ENCODE measurements at regions not wholly inside any gene's neighbourhood (a gene's known extent, or its start where the extent isn't known, plus 50 kb on each side); places are given as distances from the start of the nearest gene placed in this dataset.

GRCh38 chr6:132063204-132063603 is 112.0 kb upstream of the CCN2 start:
- no peaks in the 10 kb centered on the region for H3K9me3 ChIP-seq (ENCODE audit: low read depth, low read length)
- H3K4me3 ChIP-seq (ENCODE audit: insufficient read depth, low read length): no peak overlapping the region
- H3K27me3 ChIP-seq (ENCODE audit: insufficient read depth, low read length): no peaks in the 10 kb centered on the region
- H3K27ac ChIP-seq (ENCODE audit: low read depth, low read length): peak overlapping the region; percentile 87
- H3K79me2 ChIP-seq (ENCODE audit: insufficient read depth, low read length): no peaks in the 10 kb centered on the region
- H3K36me3 ChIP-seq (ENCODE audit: insufficient read depth, low read length): no peaks in the 10 kb centered on the region
- H3K4me2 ChIP-seq (ENCODE audit: insufficient read depth, low read length): peak overlapping the region; percentile 44
- no peak overlapping the region for H2AFZ ChIP-seq (ENCODE audit: low read length)
- peak; percentile 48 for DNase-seq (ENCODE audit: insufficient read length, low spot score, missing footprints)
- TF ChIP-seq, protein P1, sequence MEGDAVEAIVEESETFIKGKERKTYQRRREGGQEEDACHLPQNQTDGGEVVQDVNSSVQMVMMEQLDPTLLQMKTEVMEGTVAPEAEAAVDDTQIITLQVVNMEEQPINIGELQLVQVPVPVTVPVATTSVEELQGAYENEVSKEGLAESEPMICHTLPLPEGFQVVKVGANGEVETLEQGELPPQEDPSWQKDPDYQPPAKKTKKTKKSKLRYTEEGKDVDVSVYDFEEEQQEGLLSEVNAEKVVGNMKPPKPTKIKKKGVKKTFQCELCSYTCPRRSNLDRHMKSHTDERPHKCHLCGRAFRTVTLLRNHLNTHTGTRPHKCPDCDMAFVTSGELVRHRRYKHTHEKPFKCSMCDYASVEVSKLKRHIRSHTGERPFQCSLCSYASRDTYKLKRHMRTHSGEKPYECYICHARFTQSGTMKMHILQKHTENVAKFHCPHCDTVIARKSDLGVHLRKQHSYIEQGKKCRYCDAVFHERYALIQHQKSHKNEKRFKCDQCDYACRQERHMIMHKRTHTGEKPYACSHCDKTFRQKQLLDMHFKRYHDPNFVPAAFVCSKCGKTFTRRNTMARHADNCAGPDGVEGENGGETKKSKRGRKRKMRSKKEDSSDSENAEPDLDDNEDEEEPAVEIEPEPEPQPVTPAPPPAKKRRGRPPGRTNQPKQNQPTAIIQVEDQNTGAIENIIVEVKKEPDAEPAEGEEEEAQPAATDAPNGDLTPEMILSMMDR (IDR thresholded peaks at IDR 0.05; ENCODE audit: extremely low read depth, low read depth, low read length): no peak
- H4K20me1 ChIP-seq (ENCODE audit: insufficient read depth, low read length): no peaks in the 10 kb centered on the region
- peaks cover 46% of the 10 kb centered on the region for H3K4me1 ChIP-seq (ENCODE audit: insufficient read depth, low read length)

GRCh38 chr6:132062626-132063025 is 111.5 kb upstream of the CCN2 start:
- Histone ChIP-seq H3K4me3 (ENCODE audit: insufficient read depth, low read length) (no peak overlapping the region), H3K4me2 (ENCODE audit: insufficient read depth, low read length) (no peak overlapping the region), H2AFZ (ENCODE audit: low read length) (no peak overlapping the region), H3K9me3 (ENCODE audit: low read depth, low read length) (no peaks in the 10 kb centered on the region), H4K20me1 (ENCODE audit: insufficient read depth, low read length) (no peaks in the 10 kb centered on the region), H3K79me2 (ENCODE audit: insufficient read depth, low read length) (no peaks in the 10 kb centered on the region), H3K36me3 (ENCODE audit: insufficient read depth, low read length) (no peaks in the 10 kb centered on the region), H3K4me1 (ENCODE audit: insufficient read depth, low read length) (peaks cover 49% of the 10 kb centered on the region), H3K27me3 (ENCODE audit: insufficient read depth, low read length) (no peaks in the 10 kb centered on the region), H3K27ac (ENCODE audit: low read depth, low read length) (peak overlapping the region; percentile 87)
- TF ChIP-seq, protein P1 (IDR thresholded peaks at IDR 0.05; ENCODE audit: extremely low read depth, low read depth, low read length): no peak
- DNase-seq (ENCODE audit: insufficient read length, low spot score, missing footprints): no peak

DNA sequence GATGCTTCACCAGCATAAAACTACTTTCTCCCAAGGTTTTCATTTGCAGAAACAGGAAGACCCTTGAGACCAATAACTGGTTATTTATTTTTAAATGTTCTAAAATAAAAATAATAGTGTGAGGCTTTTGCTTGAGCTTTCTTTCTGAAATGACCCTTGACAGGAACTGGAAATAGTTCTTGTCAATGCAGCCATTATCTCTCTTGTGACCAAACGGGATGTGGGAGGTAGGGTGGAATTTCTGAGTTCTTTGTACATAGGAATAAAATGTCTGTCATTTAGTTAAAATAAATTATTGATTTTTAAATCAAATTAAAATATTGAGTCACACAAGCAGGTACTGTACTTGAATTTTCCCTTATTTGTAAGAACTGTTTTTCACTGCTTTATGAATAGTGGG is 110.2 kb upstream of the CCN2 start:
- Histone ChIP-seq H3K9me3 (ENCODE audit: low read depth, low read length) (no peaks in the 10 kb centered on the region), H3K4me1 (ENCODE audit: insufficient read depth, low read length) (peaks cover 49% of the 10 kb centered on the region), H3K79me2 (ENCODE audit: insufficient read depth, low read length) (no peaks in the 10 kb centered on the region), H3K27me3 (ENCODE audit: insufficient read depth, low read length) (no peaks in the 10 kb centered on the region), H3K4me2 (ENCODE audit: insufficient read depth, low read length) (no peak overlapping the region), H3K27ac (ENCODE audit: low read depth, low read length) (peak overlapping the region; percentile 79), H3K36me3 (ENCODE audit: insufficient read depth, low read length) (no peaks in the 10 kb centered on the region), H3K4me3 (ENCODE audit: insufficient read depth, low read length) (no peak overlapping the region), H4K20me1 (ENCODE audit: insufficient read depth, low read length) (no peaks in the 10 kb centered on the region), H2AFZ (ENCODE audit: low read length) (no peak overlapping the region)
- no peak for DNase-seq (ENCODE audit: insufficient read length, low spot score, missing footprints)
- TF ChIP-seq, protein P1 (IDR thresholded peaks at IDR 0.05; ENCODE audit: extremely low read depth, low read depth, low read length): no peak

- Histone ChIP-seq H3K4me2 (ENCODE audit: insufficient read depth, low read length) (peak overlapping the region; percentile 46), H3K27me3 (ENCODE audit: insufficient read depth, low read length) (no peaks in the 10 kb centered on the region), H2AFZ (ENCODE audit: low read length) (peak overlapping the region; percentile 55), H3K4me3 (ENCODE audit: insufficient read depth, low read length) (no peak overlapping the region), H4K20me1 (ENCODE audit: insufficient read depth, low read length) (no peaks in the 10 kb centered on the region), H3K4me1 (ENCODE audit: insufficient read depth, low read length) (peaks cover 49% of the 10 kb centered on the region), H3K9me3 (ENCODE audit: low read depth, low read length) (no peaks in the 10 kb centered on the region), H3K79me2 (ENCODE audit: insufficient read depth, low read length) (no peaks in the 10 kb centered on the region), H3K36me3 (ENCODE audit: insufficient read depth, low read length) (no peaks in the 10 kb centered on the region), H3K27ac (ENCODE audit: low read depth, low read length) (peak overlapping the region; percentile 79)
- TF ChIP-seq, protein P1 (IDR thresholded peaks at IDR 0.05; ENCODE audit: extremely low read depth, low read depth, low read length): no peak
- no peak for DNase-seq (ENCODE audit: insufficient read length, low spot score, missing footprints)
Measured at GRCh38 chr6:132060591-132060990, 109.4 kb upstream of the CCN2 start.
